CD14-positive monocyte (primary cell): ENCODE measurements at regions not wholly inside any gene's neighbourhood (a gene's known extent, or its start where the extent isn't known, plus 50 kb on each side); places are given as distances from the start of the nearest gene placed in this dataset.

Experiments used
- DNase-seq, 3 donors: peaks; one replicate each; pipeline ENCODE4 v3.0.0-alpha.2; 2011 to 2022
- H2AFZ ChIP-seq: 2 replicates; pipeline ENCODE4 v1.6.0; 2012; ENCODE audit warnings: mild to moderate bottlenecking, low read depth, low read length, inconsistent platforms; ENCODE audit not compliant: insufficient read depth, poor library complexity, severe bottlenecking
- H3K27ac ChIP-seq, 2 donors: 1 replicate in 1 of 2; 2 replicates in 1 of 2; pipeline ENCODE4 v1.5.1; 2012 to 2013; ENCODE audit warnings: low read length in 2 of 2, control low read depth in 1 of 2, inconsistent platforms in 1 of 2, low read depth in 1 of 2, mild to moderate bottlenecking in 1 of 2
- H3K27me3 ChIP-seq, 2 donors: one replicate each; pipeline versions ENCODE4 v1.6.0 to v1.6.1; 2011 to 2013; ENCODE audit warnings: low read length in 2 of 2; ENCODE audit not compliant: control insufficient read depth in 2 of 2, insufficient read depth in 2 of 2
- H3K36me3 ChIP-seq, 2 donors: replicated peaks in 1 of 2; 1 replicate in 1 of 2; 2 replicates in 1 of 2; pipeline versions ENCODE4 v1.5.1 to v1.6.1; 2012 to 2013; ENCODE audit warnings: low read length in 2 of 2, control low read depth in 1 of 2, inconsistent platforms in 1 of 2, mild to moderate bottlenecking in 1 of 2; ENCODE audit not compliant: insufficient read depth in 2 of 2, control insufficient read depth in 1 of 2
- H3K4me1 ChIP-seq, 2 donors: 1 replicate in 1 of 2; 2 replicates in 1 of 2; pipeline versions ENCODE4 v1.5.1 to v1.6.1; 2012 to 2013; ENCODE audit warnings: low read length in 2 of 2, control low read depth in 1 of 2, inconsistent platforms in 1 of 2, mild to moderate bottlenecking in 1 of 2, moderate library complexity in 1 of 2; ENCODE audit not compliant: insufficient read depth in 2 of 2, control insufficient read depth in 1 of 2
- H3K4me2 ChIP-seq: replicated peaks from 2 replicates; pipeline ENCODE3; 2012; ENCODE audit warnings: low read length, moderate library complexity, mild to moderate bottlenecking; ENCODE audit not compliant: poor library complexity, severe bottlenecking; ENCODE audit errors: extremely low read depth
- H3K4me3 ChIP-seq, 3 experiments: fragments of 200-600 bp in 1 of 3; sonication (generic) in 1 of 3; replicated peaks in 1 of 3; 1 replicate in 2 of 3; 2 replicates in 1 of 3; pipeline ENCODE4 v1.5.1; 2011 to 2013; ENCODE audit warnings: low read length in 3 of 3, mild to moderate bottlenecking in 3 of 3, control low read depth in 2 of 3, low read depth in 2 of 3, inconsistent platforms in 1 of 3, moderate library complexity in 1 of 3
- H3K79me2 ChIP-seq: 2 replicates; pipeline ENCODE4 v1.6.0; 2012; ENCODE audit warnings: mild to moderate bottlenecking, control low read depth, inconsistent platforms, low read length, moderate library complexity; ENCODE audit not compliant: insufficient read depth
- H3K9ac ChIP-seq: 2 replicates; pipeline ENCODE4 v1.6.0; 2017; ENCODE audit warnings: low read length, mild to moderate bottlenecking; ENCODE audit not compliant: insufficient read depth, poor library complexity, severe bottlenecking
- H3K9me3 ChIP-seq, 2 donors: replicated peaks in 1 of 2; 1 replicate in 1 of 2; 2 replicates in 1 of 2; pipeline versions ENCODE4 v1.5.1 to v1.6.1; 2012 to 2013; ENCODE audit warnings: low read length in 2 of 2, control low read depth in 1 of 2; ENCODE audit not compliant: control insufficient read depth in 1 of 2, insufficient read depth in 1 of 2
- H4K20me1 ChIP-seq: 2 replicates; pipeline ENCODE4 v1.6.0; 2012; ENCODE audit warnings: mild to moderate bottlenecking, low read length, control low read depth, moderate library complexity; ENCODE audit not compliant: insufficient read depth
- H3K27ac Mint-ChIP-seq, 7 donors: one replicate each; pipeline ENCODE4 v1.8.0; 2020; ENCODE audit warnings: mild to moderate bottlenecking in 7 of 7, mixed read lengths in 7 of 7, moderate library complexity in 6 of 7, inconsistent platforms in 2 of 7
- H3K27me3 Mint-ChIP-seq, 3 donors: one replicate each; pipeline ENCODE4 v1.8.0; 2021 to 2022; ENCODE audit warnings: low read depth in 3 of 3, mild to moderate bottlenecking in 3 of 3, mixed read lengths in 3 of 3, moderate library complexity in 3 of 3, inconsistent platforms in 1 of 3
- H3K36me3 Mint-ChIP-seq, 2 donors: one replicate each; pipeline ENCODE4 v1.8.0; 2020; ENCODE audit warnings: mixed read lengths in 2 of 2, inconsistent platforms in 1 of 2, mild to moderate bottlenecking in 1 of 2
- H3K4me1 Mint-ChIP-seq: one replicate; pipeline ENCODE4 v1.8.0; 2020; ENCODE audit warnings: mild to moderate bottlenecking, mixed read lengths
- H3K4me3 Mint-ChIP-seq, 2 donors: one replicate each; pipeline ENCODE4 v1.8.0; 2020; ENCODE audit warnings: mild to moderate bottlenecking in 2 of 2, mixed read lengths in 2 of 2, moderate library complexity in 1 of 2
- H3K9me3 Mint-ChIP-seq, 7 donors: one replicate each; pipeline ENCODE4 v1.8.0; 2020 to 2022; ENCODE audit warnings: mixed read lengths in 7 of 7, mild to moderate bottlenecking in 6 of 7, moderate library complexity in 6 of 7, inconsistent platforms in 2 of 7
- WGBS: methylation state at CpG from one replicate; pipeline ENCODE4 v1.1.5; 2013; ENCODE audit warnings: missing lambda C conversion rate; ENCODE audit not compliant: insufficient coverage; 5-methylcytosine and 5-hydroxymethylcytosine counted together
- intact Hi-C, 2 donors: fragments of 100-400 bp; cut with micrococcal nuclease; formaldehyde crosslinking; loops; one replicate each; pipeline versions ENCODE4 v1.15.0 to v1.15.1; 2023
- TF ChIP-seq, protein P1 (sequence below): fragments of 200-600 bp; IDR thresholded peaks from one replicate; pipeline ENCODE4 v1.8.0; 2022; ENCODE audit warnings: antibody characterized with exemption, mild to moderate bottlenecking

DNA sequence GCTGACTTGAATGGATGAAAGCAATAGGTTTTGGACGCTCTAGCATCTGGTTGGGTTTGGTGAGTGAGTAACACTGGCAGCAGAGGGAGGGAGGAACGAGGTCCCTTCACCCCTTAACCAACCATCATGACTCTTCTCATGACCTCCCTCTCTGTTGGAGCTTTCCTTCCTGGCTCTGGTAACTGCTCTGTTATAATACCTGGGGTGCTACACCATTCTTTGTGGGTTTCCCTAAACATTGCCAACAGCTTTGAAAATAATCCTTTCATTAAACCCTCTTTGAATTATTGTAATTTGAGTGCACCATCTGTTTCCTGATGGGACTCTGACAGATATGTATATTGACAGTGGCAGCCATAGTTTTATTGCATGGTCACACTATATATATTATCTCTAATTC lies 146.2 kb upstream of the PTPRG start:
- TF ChIP-seq, protein P1, sequence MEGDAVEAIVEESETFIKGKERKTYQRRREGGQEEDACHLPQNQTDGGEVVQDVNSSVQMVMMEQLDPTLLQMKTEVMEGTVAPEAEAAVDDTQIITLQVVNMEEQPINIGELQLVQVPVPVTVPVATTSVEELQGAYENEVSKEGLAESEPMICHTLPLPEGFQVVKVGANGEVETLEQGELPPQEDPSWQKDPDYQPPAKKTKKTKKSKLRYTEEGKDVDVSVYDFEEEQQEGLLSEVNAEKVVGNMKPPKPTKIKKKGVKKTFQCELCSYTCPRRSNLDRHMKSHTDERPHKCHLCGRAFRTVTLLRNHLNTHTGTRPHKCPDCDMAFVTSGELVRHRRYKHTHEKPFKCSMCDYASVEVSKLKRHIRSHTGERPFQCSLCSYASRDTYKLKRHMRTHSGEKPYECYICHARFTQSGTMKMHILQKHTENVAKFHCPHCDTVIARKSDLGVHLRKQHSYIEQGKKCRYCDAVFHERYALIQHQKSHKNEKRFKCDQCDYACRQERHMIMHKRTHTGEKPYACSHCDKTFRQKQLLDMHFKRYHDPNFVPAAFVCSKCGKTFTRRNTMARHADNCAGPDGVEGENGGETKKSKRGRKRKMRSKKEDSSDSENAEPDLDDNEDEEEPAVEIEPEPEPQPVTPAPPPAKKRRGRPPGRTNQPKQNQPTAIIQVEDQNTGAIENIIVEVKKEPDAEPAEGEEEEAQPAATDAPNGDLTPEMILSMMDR = no peak
- Histone ChIP-seq H3K27ac (no peak overlapping the region), H3K36me3 (no peaks in the 10 kb centered on the region), H3K27me3 (no peaks in the 10 kb centered on the region), H3K4me2 (no peak overlapping the region), H4K20me1 (no peaks in the 10 kb centered on the region), H3K79me2 (no peaks in the 10 kb centered on the region), H3K4me1 (no peaks in the 10 kb centered on the region), H3K9ac (no peak overlapping the region), H3K9me3 (no peaks in the 10 kb centered on the region), H2AFZ (no peak overlapping the region), H3K4me3 (no peak overlapping the region)
- H3K27me3 Mint-ChIP-seq = peaks cover 0 to 2% (median 2%) of the 10 kb centered on the region in 3 donors
- H3K27ac Mint-ChIP-seq = no peak overlapping the region
- no CpG with 5 or more reads among the region's 2 CpGs for WGBS
- peaks cover 0 to 18% (median 2%) of the 10 kb centered on the region in 7 donors for H3K9me3 Mint-ChIP-seq
- intact Hi-C loops = no loop called here
- H3K36me3 Mint-ChIP-seq = no peaks in the 10 kb centered on the region
- DNase-seq = no peak
- H3K4me3 Mint-ChIP-seq = no peak overlapping the region
- H3K4me1 Mint-ChIP-seq = no peaks in the 10 kb centered on the region

DNA sequence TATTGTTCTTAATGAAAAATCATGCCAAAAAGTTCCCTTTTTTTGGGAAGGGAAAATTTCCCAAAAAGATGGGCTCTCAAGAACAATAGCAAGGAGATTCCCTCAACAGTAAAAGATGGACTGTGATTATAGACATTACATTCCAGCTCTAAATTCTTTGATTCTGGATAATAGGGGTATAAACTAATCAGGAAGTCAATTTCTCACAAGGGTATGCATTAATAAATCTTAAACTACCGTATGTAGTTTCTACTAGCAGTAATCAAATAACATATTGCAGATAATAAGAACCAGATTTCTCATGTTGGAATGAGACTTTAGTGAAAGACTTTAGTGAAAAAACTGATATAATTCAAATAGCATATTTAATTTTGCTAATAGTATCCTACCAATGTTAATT lies 144.8 kb upstream of the PTPRG start:
- H3K27ac Mint-ChIP-seq = no peak overlapping the region
- H3K4me1 Mint-ChIP-seq = no peaks in the 10 kb centered on the region
- Histone ChIP-seq H3K36me3 (no peaks in the 10 kb centered on the region), H3K4me1 (no peaks in the 10 kb centered on the region), H3K9ac (no peak overlapping the region), H3K4me3 (no peak overlapping the region), H3K27me3 (no peaks in the 10 kb centered on the region), H4K20me1 (no peaks in the 10 kb centered on the region), H2AFZ (no peak overlapping the region), H3K9me3 (no peaks in the 10 kb centered on the region), H3K27ac (no peak overlapping the region), H3K4me2 (no peak overlapping the region), H3K79me2 (no peaks in the 10 kb centered on the region)
- H3K4me3 Mint-ChIP-seq = no peak overlapping the region
- no CpG with 5 or more reads among the region's 1 CpG for WGBS
- intact Hi-C loops = no loop called here
- H3K27me3 Mint-ChIP-seq = peaks cover 0 to 2% (median 2%) of the 10 kb centered on the region in 3 donors
- H3K36me3 Mint-ChIP-seq = no peaks in the 10 kb centered on the region
- peaks cover 0 to 12% (median 2%) of the 10 kb centered on the region in 7 donors for H3K9me3 Mint-ChIP-seq
- no peak for DNase-seq
- TF ChIP-seq, protein P1 = no peak
